GM10266 (cell line): ENCODE measurements at regions not wholly inside any gene's neighbourhood (a gene's known extent, or its start where the extent isn't known, plus 50 kb on each side); places are given as distances from the start of the nearest gene placed in this dataset.
"Not testable (repeated sequence)": the region's sequence is repeated elsewhere in the genome, so short reads cannot be mapped to it uniquely, and the experiment has no call there.

Source experiments
- DNase-seq: peaks from one replicate; pipeline ENCODE4 v3.0.0; 2012; ENCODE audit errors: extremely low spot score
- CTCF ChIP-seq: IDR thresholded peaks from 2 replicates; pipeline ENCODE4 v1.5.1; 2012; ENCODE audit warnings: mild to moderate bottlenecking, low read depth; ENCODE audit not compliant: control insufficient read depth, insufficient read depth; ENCODE audit errors: missing control alignments

- no peak for TF ChIP-seq CTCF
- no peak for DNase-seq
Observed at GRCh38 chr18:46215902-46216723, 111.9 kb downstream of the HAUS1 start.

- DNase-seq: no peak
- TF ChIP-seq CTCF: no peak
Observed at GRCh38 chr18:46220116-46220515, 115.9 kb downstream of the HAUS1 start.

- TF ChIP-seq CTCF: no peak
- no peak for DNase-seq
Observed at GRCh38 chr18:46222093-46222492, 117.9 kb downstream of the HAUS1 start.

GRCh38 chr18:46222710-46223360 is 118.7 kb downstream of the HAUS1 start:
- TF ChIP-seq CTCF: no peak
- DNase-seq: no peak

- no peak for DNase-seq
- no peak for TF ChIP-seq CTCF
Observed at GRCh38 chr18:46224181-46224775, 120.1 kb downstream of the HAUS1 start.

- no peak for DNase-seq
- no peak for TF ChIP-seq CTCF
Observed at GRCh38 chr18:46226461-46226860, 122.3 kb downstream of the HAUS1 start.

- DNase-seq: not testable (repeated sequence)
Observed at GRCh38 chr18:46229641-46230040, 125.5 kb downstream of the HAUS1 start.
